ENCODE measurements at regions not wholly inside any gene's neighbourhood (a gene's known extent, or its start where the extent isn't known, plus 50 kb on each side); places are given as distances from the start of the nearest gene placed in this dataset.

- TF ChIP-seq CTCF (IDR thresholded peaks at IDR 0.05 in 4 of 5, conservative IDR thresholded peaks at IDR 0.05 in 1 of 5), result no peak
- TF ChIP-seq POLR2A (IDR thresholded peaks at IDR 0.05), result no peak
These were observed 455.5 kb downstream of the MATN1 start for GRCh38 chr1:30267856-30268255.

Measured in gastrocnemius medialis (tissue), 4 donors.